ENCODE measurements at regions not wholly inside any gene's neighbourhood (a gene's known extent, or its start where the extent isn't known, plus 50 kb on each side); places are given as distances from the start of the nearest gene placed in this dataset.

DNA sequence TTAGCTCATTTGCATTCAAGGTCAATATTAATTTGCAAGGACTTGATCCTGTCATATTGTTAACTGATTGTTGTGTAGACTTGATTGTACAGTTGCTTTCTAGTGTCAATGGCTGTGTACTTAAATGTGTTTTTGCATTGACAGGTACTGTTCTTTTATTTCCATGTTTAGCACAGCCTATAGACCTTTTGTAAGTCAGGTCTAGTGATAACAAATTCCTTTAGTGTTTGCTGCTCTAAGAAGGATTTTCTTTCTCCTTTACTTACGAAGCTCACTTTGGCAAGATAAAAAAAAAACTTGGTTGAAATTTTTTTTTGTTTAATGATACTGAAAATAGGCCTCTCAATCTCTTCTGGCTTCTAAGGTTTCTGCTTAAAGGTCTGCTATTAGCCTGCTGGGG, 942.3 kb downstream of the QKI start:
- TF ChIP-seq POLR2A (IDR thresholded peaks at IDR 0.05): no peak
- TF ChIP-seq, protein P1, sequence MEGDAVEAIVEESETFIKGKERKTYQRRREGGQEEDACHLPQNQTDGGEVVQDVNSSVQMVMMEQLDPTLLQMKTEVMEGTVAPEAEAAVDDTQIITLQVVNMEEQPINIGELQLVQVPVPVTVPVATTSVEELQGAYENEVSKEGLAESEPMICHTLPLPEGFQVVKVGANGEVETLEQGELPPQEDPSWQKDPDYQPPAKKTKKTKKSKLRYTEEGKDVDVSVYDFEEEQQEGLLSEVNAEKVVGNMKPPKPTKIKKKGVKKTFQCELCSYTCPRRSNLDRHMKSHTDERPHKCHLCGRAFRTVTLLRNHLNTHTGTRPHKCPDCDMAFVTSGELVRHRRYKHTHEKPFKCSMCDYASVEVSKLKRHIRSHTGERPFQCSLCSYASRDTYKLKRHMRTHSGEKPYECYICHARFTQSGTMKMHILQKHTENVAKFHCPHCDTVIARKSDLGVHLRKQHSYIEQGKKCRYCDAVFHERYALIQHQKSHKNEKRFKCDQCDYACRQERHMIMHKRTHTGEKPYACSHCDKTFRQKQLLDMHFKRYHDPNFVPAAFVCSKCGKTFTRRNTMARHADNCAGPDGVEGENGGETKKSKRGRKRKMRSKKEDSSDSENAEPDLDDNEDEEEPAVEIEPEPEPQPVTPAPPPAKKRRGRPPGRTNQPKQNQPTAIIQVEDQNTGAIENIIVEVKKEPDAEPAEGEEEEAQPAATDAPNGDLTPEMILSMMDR (IDR thresholded peaks at IDR 0.05): no peak
